ENCODE measurements at regions not wholly inside any gene's neighbourhood (a gene's known extent, or its start where the extent isn't known, plus 50 kb on each side); places are given as distances from the start of the nearest gene placed in this dataset.

DNA sequence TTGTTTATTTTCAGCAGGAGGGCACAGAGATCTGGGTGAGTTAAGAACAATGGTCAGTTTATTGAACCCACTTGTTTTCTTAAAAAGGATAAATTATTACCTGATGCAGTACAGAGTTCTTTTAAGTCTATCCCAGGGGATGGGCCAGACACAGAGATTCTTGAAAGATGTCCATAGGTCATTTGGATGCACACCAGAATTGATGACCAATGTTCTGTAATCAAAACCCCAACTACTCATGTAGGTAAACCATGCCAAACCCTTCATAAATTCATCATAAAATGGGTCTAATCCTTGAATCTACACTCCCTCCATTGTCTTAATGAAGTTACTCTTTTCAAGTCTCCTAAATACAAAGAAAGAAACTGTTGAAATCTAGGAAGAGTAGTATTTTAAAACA is 273.0 kb upstream of the COL8A1 start:
- no peak for DNase-seq

DNA sequence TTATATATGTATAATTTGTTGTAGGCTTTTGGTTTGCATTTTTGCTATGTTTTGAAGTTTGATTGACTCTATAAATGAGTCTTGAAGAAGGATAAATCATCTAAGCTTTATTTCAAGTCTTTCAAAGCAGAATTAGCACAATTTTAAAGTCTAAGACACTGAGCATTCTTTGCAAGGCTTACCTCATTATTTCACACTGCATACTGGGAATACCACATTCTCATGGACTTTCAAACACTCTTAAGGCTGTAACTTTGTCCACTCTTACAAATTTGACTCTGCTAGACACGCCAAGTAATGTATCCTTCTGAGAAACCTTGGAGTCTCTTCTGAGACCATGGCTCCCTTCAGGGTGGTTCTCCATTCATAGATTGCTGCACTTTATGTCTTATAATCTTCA is 281.3 kb upstream of the COL8A1 start:
- DNase-seq, result no peak

DNA sequence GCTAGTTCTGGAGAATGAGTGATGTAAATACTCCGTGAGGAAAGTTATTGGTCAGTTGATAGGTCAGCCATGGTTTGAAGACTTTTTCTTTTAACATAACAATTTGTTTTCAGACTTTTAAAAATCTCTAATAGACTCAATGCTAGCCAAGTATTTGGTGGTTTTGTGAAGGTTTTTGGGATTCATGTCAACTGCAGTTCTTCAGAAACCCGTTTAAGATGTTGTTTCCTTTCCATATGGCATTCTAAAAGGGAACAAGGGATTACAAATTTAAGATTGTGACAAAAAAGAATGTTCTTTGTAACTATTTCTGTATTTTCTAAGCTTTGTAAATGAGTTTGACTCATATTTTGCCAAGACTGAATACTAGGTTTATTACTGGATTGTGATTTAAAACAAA is 281.7 kb upstream of the COL8A1 start:
- DNase-seq, result no peak

DNA sequence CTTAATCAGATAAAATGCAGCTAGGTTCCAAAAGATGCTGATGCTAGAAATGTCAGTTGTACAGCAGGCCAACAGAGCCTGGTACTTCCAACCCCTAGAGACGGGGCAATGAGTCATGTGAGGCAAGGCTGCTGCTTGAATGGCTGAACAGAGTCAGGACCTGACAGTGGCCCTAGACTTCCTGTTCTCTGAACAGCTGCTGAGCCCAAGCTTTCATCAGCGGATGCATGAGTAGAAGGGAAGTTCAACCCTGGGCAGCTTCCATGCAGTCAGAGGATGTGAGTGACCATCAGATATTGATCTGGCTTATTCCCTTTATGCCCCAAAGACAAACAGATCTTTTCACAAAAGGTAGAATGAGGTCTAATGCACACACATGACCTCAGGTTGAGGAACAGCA is 282.9 kb upstream of the COL8A1 start:
- no peak for DNase-seq

DNA sequence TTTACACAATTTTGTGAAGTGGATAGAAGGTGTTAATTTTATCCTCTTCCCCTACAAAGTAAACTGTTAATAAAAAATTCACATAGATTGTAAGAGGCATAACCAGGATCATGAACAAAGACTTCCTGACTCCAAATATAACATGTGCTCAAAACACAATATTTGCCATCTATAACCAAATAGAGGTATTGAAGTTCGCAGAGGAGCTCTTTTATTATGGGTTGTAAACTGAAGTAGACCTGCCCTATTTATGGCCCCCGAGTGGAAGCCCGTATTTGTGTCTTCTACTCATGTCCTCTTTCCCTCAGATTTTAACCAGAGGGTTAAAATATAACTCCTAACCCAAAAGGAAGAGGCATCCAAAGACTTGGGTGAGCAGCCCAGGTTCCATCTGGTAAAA is 285.6 kb upstream of the COL8A1 start:
- DNase-seq, result no peak

DNA sequence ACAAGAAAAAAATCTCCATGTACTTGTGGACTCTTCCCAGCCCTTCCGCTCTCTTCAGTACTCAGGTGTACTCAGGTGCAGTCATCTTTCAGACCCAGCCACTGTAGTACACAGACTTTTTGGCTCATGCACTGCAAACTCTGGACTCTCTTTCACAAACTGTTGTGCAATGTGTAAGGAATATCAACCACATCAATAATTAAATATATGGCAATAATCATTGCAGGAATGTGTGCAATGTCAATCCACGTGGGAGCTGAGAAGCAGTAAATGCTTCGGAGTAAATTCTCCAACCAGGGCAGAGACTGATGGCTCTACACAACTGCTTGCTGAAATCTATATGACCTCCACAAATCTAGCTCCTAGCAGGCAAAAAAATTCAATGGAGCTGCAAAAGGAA is 287.3 kb upstream of the COL8A1 start:
- DNase-seq, result no peak

DNA sequence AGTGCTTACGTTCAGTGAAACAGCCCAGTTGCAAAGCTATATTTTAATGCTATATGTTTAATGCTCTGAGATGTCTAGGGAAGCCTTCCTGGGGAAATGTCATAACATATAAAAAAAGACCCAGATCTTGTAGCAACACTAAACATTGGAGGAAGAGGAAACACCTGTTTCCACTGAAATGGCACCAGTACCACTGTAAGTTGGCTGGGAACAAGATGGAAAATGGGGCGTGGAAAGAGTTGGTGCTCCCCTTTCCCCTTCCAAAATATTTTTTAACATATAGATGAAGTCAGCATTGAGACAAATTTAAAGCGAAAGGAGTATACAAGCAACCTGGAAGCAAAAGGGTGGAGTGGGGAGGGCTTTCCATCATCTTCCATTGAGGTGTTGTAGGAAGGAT is 289.9 kb upstream of the COL8A1 start:
- no peak for DNase-seq

DNA sequence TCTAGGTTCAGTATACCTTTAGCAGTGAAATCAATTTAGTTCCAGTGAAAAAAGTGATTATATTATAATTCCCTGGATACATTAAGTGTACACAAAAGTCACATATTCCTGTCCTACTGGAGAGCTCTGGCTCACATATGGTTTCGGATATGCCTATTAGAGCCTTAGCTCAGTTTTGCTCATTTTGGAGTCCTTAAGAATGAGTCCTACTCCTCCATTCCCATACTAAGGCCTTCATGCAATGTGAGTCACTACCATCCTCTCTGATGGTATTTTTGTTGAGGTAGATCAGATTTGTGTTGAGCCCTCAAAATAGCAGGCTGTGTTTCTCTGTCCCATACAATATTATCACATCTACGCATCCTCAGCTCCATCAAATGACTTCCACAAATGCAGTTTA is 294.2 kb upstream of the COL8A1 start:
- DNase-seq, result no peak

DNA sequence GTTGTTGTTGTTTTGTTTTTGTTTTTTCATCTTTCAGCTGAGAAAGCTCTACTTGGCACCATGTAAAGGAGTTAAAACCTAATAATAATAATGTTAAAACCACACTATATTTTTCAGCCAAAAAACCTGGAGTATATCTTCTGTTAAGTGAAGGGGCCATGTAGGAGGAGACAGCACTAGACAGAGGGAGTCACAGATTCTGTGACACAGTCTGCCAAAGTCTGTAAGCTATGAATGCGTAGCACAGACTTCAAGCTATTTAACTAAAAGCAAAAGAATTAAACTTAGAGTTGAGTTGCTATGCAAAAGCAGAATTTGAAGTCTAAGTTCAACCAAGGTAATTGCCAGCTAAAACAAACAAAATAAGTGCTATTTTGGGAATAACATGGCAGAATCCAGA is 296.0 kb upstream of the COL8A1 start:
- DNase-seq, result no peak

DNA sequence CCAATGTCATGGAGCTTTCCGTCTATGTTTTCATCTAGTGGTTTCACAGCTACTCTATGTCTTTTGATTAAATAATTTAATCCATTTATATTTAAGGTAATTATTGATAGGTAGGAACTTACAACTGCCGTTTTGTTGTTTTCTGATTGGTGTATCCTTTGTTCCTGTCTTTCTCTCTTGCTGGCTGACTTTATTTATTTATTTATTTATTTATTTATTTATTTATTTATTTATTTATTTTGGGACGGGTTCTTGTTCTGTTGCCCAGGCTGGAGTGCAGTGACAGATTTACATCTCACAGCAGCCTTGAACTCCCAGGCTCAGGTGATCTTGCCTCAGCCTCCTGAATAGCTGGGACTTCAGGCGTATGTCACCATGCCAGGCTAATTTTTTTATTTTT is 299.2 kb upstream of the COL8A1 start:
- no peak for DNase-seq

DNA sequence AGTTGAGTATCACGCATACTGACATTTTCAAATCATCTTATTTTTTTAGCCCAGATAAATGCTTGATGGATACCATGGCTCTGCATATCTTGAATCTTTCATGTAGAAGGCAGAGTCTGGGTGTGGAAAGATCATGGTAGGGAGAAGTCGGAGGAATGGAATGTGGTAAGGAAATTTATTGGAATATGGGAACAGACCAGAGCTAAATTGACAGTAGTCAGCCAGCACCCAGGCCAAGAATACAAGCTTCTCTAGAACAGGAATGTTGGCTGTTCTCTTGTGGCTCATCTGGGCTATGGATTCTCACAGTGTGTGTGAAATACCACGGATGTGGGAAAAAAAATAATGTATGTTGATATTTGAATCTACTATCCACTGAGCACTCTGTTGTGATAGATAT is 305.7 kb upstream of the COL8A1 start:
- no peak for DNase-seq

DNA sequence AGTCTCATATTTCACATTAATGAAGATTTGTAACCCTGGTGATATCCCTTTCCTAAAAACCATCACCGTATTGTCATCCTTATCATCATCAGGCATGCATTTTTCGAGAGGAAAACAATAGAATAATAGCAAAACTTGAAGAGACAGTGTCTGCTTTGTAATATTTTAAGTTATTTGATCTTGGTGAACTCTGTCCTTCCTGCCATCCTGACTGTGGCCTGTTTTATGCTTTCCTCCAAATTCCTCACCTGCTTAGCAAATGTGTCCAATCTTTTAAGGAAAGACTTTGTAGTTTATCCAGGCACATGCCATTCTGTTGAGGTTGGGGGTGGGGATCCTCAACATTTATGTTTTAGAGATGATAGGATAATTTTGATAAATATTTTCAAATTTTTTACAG is 306.1 kb upstream of the COL8A1 start:
- DNase-seq, result no peak

DNA sequence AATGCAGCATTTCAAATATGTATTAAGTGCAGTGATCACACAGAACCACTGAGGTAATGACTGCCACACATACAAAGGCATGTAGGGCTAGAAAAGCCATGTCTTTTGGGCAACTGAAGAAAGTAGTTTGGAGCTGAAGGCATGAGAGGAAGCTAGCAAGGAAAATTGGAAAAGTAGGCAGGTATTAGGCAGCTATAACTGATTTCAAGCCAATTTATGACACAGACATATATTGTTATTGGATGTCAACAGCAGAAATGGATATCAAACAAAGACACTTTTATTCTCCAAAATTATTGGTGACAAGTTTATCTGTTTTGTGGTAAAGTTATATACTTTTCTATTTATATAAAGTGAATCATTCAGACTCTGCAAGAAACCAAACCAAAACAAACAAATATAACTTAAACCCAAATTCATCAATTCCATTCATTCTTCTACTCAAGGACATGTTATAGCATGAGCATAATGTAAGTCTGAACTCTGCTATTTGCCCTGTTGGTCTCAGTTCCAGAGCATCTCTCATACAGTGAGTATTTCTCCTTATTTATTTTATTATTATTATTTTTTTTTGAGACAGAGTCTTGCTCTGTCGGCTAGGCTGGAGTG is 307.4 kb upstream of the COL8A1 start:
- no peak for DNase-seq

DNA sequence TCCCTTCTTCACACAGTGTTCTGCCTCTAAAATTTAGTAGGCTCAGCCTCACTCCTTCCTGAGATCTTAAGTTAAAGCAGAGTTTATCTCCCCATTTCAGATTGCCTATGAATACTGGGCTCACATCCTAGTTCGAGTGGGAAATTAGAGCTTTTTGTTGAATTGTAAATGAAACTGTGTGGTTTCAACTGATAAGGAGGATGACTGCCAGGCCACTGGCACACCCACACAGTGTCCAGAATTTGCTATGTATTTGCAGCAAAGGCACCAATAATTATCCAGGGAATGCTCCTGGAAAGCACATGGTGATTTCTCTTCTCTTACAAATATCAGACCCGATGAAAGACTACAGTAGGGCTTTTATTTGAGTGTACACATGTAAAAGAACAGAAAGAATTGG is 308.1 kb upstream of the COL8A1 start:
- DNase-seq, result no peak

DNA sequence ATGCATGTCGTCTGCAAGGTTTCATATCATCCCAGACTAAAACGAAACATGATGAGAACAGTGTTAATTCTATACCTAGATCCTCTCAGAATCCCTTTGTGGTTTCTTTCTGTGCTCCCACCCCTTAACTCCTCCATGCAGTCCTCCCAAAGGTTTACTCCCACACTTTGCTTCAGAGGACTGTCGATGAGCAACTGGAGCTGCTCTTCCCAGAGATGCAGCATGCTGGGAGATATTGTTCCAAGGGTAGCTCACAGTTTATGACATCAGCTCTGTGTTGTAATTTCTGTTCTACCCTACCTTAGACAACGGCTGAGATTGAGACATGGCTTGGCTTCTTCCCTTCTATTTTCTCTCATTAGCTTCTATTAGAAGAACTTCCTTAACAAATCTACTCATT is 313.0 kb upstream of the COL8A1 start:
- DNase-seq, result no peak

DNA sequence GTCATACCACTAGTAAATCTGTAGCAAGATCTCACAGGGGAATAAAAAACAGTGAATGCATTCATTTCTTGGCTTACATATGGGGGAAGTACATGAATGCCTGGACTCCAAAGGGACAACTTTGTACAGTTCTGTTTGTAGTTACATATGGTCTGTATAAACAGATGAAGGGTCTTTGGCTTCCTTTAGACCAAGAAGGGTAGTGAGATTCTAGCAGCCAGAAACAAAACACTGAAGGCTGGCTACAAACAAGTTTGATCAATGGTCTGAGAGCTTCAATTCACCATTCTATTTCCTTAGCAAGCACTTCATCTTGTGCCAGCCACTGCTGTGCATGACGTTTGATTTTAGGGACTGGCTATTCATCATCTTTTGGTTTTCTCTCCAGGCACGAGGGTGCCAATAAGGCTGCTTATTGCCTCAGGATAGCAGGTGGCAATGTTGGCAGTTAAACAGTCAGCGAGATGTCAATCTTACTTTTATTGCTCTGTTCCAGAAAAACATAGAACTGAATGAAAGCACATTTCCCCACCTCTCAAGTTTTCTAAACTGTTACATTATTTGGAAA is 313.7 kb upstream of the COL8A1 start:
- no peak for DNase-seq

DNA sequence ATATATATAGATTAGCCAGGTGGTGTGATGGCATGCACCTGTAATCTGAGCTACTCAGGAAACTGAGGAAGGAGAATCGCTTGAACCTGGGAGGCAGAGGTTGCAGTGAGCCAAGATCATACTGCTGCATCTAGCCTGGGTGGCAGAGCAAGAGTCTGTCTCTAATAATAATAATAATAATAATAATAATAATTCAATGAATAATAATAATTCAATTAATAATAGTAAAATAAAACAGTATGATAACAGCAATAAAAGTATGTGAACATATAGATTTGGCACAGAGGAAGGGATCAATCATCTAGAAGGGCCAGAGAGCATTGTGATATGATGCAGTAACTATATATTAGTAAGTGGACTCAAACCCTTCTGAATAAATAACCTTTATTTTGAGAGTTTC is 314.5 kb upstream of the COL8A1 start:
- DNase-seq, result no peak

DNA sequence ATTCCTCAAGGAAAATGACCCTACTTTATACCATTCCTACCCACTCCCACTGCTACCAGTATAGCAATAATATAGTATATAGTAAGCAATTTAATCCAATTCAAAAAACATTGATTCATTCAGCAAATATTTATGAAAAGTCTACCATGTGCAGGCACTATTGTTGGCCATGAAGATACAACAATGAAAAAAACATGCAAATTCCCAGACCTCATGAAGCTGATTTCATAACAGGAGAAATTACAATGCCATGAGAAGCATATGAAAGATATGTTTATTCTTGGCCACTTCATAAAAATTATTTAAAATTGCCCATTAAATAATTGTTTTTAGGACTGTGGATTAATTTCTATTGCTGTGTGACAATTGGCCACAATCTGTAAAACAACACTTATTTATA is 315.8 kb upstream of the COL8A1 start:
- DNase-seq, result no peak

DNA sequence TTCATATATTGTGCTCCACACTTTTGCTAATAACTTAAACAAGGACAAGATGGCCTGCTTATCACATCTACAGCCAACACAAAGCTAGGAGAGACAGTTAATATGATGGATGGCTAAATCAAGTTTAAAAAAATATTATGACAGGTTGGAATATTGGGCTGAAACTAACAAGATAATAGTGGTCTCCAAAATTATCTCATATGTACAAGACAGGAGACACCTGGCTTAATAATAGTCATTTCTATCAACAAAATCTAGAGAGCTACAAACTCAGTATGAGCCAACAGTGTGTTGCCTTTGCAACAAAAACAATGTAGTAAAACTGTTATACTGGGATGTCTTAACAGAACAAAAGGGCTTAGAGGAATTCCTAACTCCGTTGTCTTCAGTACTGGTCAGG is 317.1 kb upstream of the COL8A1 start:
- DNase-seq, result no peak

DNA sequence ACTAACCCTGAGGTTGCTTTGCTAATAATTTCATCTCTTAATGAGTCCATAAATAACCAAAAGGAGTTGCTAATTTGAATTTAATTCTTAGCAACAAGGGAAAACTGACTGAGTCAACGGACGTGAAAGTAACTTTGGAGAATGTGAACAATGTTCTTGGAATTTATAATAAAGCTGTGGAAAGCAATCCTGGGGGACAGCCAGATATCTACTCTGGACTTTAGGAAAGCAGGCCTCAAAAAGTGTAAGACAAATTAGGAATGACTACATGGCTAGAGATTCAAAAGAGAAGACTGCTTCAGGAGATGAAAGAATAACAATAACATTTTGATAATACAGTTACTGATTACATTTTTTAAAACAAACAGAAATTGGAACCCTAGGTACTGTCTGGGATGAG is 318.4 kb upstream of the COL8A1 start:
- DNase-seq, result no peak

DNA sequence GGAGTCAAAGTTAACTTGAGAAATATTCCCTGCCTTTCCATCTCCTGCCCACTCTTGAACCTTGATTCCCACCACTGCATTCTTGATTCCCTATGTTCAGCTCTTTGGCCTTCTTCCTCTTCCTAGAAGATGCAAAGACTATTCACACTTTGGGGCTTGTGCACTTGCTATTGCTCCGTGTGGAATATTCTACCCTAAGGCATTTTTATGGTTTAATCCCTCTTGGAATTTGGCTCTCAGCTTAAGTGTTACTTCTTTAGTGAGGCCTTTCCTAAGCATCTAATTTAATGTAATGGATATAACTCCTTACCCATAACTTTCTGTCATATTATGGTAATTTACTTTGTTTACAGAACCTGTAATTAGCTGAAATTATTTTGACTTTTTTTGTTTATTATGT is 318.9 kb upstream of the COL8A1 start:
- no peak for DNase-seq

DNA sequence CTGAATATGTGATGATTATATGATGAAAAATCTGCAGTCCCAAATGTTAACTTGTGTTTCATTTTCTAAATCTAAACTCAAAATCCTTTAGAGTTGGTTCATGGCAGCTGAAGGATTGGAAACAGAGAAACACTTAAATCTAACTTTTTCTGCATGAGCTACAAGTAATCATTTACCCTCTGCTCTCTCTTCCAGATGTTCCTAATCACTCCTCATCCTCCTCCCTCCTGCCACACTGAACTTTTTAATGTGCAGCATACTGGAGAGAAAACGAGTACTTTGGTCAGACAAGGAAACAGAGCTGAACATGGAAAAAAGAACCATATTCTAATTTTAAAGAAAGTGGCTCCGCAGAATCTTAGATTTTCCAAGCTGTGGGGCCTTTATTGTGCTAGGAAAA is 321.2 kb upstream of the COL8A1 start:
- no peak for DNase-seq

DNA sequence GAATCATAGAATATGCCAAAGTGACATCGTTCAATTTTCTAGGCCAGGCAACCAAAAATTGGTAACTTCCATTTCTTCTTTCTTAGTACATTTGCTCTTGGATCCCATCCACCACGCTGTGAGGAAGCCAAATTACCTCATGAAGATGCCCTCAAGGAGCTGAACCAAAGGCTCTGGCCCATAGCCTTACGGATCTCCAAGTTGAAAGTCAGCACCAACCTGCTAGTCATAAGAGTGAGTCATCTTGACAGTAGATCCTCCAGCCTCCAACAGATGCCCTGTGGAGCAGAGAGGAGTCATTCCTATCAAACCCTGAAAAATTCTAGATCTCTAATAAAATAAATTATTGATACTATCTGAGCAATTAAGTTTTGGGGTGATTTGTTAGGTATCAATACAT is 322.5 kb upstream of the COL8A1 start:
- no peak for DNase-seq

DNA sequence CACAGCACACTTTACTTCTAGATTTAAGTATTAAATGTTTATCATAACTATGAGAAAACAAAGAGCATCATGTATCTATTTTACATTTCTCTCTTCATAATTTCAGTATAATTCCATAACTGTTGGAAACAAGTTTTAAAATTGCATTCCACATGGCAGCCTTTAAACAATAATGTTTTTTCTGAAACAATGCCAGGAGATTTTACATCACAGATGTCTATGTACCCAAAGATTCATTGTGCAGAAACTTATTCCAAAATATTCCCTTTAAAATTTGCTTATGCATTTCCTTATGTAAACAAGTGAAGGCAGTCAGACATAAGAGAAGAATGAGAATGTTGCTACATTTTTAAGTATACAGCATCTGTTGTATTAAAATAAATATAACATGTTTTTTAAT is 324.9 kb upstream of the COL8A1 start:
- DNase-seq, result no peak

DNA sequence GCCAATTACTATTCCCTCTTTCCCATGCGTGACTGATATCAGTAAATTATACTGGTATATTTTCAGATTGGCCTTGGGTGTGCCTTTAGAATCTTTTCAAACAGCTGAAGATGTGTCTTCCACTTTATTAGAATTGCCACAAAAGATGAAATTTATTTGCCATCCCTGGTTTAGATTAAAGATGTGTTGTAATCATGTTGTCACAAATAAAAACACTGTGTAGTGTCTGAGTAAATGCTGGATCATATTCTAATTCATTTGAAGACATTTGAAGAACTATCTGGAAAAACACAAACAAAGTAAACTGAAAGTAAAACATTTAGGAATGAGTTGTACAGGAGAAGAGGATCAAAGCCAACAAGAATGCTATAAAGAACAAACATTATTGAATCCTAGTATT is 339.7 kb upstream of the COL8A1 start:
- no peak for DNase-seq

DNA sequence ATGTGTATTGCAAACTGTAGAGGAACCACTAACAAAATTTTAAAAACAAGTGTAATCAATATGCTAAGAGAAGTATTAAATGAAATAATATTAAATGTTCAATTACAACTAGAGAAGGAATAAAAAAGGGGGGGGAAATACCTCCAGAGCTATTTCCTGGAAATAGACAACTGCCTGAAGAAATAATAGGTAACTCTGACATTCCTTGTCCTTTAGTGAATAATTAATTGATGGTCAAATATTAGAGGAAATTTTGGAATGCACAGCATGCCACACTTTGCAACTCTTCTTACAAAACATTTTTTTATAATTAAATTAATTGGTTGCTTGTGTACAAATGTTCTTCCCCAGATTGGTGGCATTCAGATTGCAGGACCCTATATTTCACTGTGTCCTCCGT is 342.6 kb upstream of the COL8A1 start:
- no peak for DNase-seq
